GM10248 (cell line): ENCODE measurements at regions not wholly inside any gene's neighbourhood (a gene's known extent, or its start where the extent isn't known, plus 50 kb on each side); places are given as distances from the start of the nearest gene placed in this dataset.

Experiments
- CTCF ChIA-PET: fragments of 300-600 bp; sonication (Branson Sonifier 250); formaldehyde crosslinking; extraction: SDS; loops from one replicate; lab custom pipeline; 2021; ENCODE audit warnings: antibody characterized with exemption; lab: Yijun Ruan, JAX
- POLR2A ChIA-PET: fragments of 350-650 bp; sonication (Branson Sonifier 250); formaldehyde crosslinking; extraction: SDS; loops from one replicate; lab custom pipeline; 2020; ENCODE audit warnings: antibody characterized with exemption; lab: Yijun Ruan, JAX
- DNase-seq: peaks from one replicate; pipeline ENCODE4 v3.0.0; 2012; ENCODE audit errors: extremely low spot score
- TF ChIP-seq, protein P1 (sequence below): IDR thresholded peaks from 2 replicates; pipeline ENCODE4 v1.5.1; 2012; ENCODE audit warnings: mild to moderate bottlenecking, low read depth; ENCODE audit errors: extremely low read depth, missing control alignments, control extremely low read depth

DNA sequence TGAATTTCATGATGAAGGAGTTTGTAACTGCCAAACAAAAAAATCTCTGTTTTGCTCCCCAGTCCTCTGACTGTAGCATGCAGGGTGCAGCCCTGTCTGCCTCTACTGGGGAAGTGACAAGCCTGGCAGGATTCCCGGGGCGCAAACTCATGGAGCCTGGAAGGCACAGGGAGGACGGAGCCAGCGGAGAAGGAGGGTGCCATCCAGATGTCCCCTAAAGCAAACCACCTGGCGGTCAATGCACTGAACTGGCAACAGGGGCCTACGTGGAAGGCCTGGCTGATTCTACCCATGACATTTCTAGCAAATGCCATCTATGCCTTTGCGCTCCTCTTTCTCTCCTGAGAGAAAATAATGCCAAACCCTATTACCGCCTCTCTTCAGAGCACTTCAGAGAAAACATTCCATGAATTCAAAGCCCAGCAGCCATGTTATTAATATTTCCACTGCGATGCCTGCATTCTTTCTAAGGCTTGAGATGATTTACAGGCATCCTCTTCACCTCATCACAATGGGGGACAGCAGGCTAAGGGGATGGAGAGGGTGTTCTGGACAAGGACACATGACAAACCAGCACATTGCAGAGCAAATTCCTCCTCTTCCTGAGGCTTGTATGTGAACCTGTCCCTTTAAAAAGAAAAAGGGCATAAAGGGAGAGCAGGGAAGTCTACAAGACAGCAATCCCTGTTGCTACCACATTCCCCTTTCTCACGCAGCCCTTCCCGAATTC is 329.3 kb upstream of the NOCT start:
- CTCF ChIA-PET = no interaction called here
- POLR2A ChIA-PET = no interaction called here
- no peak for DNase-seq
- TF ChIP-seq, protein P1, sequence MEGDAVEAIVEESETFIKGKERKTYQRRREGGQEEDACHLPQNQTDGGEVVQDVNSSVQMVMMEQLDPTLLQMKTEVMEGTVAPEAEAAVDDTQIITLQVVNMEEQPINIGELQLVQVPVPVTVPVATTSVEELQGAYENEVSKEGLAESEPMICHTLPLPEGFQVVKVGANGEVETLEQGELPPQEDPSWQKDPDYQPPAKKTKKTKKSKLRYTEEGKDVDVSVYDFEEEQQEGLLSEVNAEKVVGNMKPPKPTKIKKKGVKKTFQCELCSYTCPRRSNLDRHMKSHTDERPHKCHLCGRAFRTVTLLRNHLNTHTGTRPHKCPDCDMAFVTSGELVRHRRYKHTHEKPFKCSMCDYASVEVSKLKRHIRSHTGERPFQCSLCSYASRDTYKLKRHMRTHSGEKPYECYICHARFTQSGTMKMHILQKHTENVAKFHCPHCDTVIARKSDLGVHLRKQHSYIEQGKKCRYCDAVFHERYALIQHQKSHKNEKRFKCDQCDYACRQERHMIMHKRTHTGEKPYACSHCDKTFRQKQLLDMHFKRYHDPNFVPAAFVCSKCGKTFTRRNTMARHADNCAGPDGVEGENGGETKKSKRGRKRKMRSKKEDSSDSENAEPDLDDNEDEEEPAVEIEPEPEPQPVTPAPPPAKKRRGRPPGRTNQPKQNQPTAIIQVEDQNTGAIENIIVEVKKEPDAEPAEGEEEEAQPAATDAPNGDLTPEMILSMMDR = no peak

DNA sequence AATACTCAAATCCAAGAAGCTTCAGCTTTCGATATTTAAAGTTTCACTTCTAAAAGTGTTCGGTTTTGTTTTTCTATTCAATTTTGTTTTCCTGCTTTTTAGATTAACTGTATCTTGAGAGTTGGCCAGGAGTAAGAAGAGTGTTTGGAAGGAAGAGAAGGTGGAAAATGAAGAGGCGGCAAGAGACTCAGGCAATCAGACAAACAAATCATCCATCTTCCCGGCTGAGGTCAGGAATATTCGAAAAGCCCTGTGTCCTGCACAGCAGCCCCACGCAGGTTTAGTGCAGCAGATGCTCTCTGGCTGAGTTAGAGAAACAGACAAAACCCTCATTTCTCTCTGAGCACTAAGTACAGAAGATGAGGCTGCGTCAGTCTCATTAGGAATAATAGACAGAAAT is 330.3 kb upstream of the NOCT start:
- no peak for DNase-seq
- TF ChIP-seq, protein P1 = no peak
- POLR2A ChIA-PET = no interaction called here
- CTCF ChIA-PET = no interaction called here

DNA sequence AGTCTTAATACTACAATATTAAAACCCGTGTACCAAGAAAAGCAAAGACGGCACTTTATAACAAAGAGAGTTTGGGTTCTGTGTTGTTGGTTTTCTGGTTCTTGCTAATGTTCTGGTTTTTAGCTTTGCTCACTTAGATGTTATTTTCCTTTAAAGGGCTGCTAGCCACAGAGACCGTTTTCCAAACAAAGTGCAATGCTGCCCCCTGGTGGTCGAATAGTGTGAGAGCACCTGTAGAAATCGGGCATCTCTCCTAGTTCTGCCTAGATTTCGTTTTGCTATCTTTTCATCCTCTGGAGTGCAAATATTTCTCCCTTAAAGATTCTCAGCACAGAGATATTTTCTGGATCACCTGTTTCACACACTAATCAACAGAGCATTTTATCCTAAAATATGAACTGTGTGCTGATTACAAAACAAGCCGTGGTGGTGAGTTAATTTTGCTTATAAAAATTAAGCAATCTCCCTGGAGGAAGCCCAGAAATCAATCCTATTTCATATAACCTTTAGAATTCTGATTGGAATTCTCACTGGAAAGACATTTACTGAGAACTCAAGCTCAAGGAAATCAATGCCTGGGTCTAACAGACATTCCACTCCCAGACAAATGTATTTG is 334.5 kb upstream of the NOCT start:
- CTCF ChIA-PET = interaction anchor here (0.6 to 5.5 kb wide), 44 partner anchors 8 to 1604 kb away, joined by 3 to 50 read pairs (median 4); no protein-coding TSS in a partner anchor
- peak; percentile 58 for DNase-seq
- POLR2A ChIA-PET = no interaction called here
- TF ChIP-seq, protein P1 = peak; percentile 85

DNA sequence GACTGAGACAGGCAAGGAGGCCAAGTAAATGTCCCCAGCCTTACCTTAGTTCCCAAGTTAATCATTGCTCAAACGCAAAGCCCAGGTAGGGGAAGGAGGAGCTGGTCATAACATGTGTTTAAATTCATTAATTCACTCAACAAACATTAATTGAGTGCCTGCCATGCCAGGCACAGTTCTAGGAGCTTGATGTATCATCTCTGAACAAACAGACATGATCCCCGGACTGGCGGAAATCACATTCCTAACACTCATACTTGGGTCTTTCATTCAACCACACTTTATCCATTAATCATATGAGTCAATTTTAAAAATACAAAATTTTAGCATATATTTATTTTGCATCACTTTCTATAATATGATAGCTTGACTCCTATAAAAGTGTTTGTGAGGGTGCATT is 335.3 kb upstream of the NOCT start:
- TF ChIP-seq, protein P1 = no peak
- CTCF ChIA-PET = interaction anchor here (0.6 to 5.5 kb wide), 36 partner anchors 9 to 947 kb away, joined by 3 to 50 read pairs (median 4); partner anchors contain the start of gene SLC7A11
- no peak for DNase-seq
- POLR2A ChIA-PET = no interaction called here

DNA sequence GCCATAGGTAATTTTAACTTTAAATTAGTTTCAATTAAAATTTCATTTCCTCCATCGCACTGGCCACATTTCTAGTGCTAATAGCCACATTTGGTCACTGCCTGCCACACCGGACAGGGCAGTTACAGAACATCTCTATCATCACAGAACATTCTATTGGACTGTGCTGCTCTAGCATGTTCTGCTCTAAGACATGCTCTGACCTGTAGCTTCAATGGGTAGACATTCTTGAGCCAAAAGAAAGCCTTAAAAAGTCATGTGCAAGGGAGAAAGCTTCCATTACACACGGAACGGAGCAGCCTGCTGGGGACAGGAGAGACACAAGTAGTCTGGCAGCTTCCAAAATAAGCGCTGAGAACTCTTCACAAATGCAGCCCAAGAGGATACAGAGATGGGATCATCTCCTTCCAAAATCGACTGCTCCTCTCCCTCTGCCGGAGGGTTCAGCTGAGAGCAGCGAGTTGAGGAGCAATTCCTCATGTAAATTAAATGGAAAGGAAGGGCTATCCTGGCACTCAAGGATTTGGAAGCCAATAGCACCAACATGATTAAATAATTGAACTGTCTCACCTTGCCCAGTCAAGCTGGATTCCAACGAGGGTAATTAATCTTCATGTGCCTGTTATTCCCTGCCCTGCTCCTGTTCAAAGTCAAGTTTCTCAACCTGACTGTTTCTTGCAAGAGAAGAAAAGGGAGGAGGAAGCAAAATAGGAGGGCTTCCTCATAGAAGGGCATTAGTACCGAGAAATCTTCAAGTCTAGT is 336.4 kb upstream of the NOCT start:
- TF ChIP-seq, protein P1 = no peak
- ChIA-PET POLR2A (no interaction called here), CTCF (interaction anchor here (1.4 to 5.5 kb wide), 9 partner anchors 8 to 946 kb away, joined by 3 to 50 read pairs (median 9); no protein-coding TSS in a partner anchor)
- no peak for DNase-seq

DNA sequence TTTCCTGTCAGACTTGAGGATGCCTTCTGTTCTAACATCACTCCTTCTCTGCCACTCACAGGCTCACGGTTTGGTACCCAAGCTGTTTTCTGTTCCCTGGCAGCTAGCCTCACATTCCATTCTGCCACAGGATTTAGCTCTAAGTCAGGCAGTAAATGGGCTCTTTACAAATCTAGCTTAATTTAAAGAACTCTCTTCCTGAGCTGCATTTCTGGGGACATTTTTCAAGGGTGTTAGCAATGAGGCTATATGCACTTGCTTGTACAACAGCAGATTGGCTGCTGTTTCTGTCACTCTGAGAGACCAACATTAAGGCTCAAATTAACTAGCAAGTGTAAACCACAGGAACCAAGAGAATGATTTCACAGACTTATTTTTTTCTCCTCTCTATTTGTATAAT is 337.8 kb upstream of the NOCT start:
- POLR2A ChIA-PET = no interaction called here
- CTCF ChIA-PET = interaction anchor here (0.9 to 5.5 kb wide), 7 partner anchors 9 to 642 kb away, joined by 3 to 50 read pairs (median 3); no protein-coding TSS in a partner anchor
- TF ChIP-seq, protein P1 = no peak
- no peak for DNase-seq
